RWPE1 (cell line): ENCODE measurements at regions not wholly inside any gene's neighbourhood (a gene's known extent, or its start where the extent isn't known, plus 50 kb on each side); places are given as distances from the start of the nearest gene placed in this dataset.

ENCODE experiments used
- CTCF ChIA-PET: fragments of 350-600 bp; sonication (Branson Sonifier 250); formaldehyde crosslinking; extraction: SDS; loops from one replicate; lab custom pipeline; 2021; lab: Yijun Ruan, JAX
- POLR2A ChIA-PET: fragments of 400-600 bp; formaldehyde crosslinking; extraction: SDS; loops from one replicate; lab custom pipeline; 2020; ENCODE audit warnings: antibody characterized with exemption; ENCODE audit not compliant: low non-redundant PET; lab: Yijun Ruan, JAX
- DNase-seq: peaks from one replicate; pipeline ENCODE4 v3.0.0; 2012; ENCODE audit warnings: low spot score
- H3K27ac ChIP-seq: fragments of 450-650 bp; 2 replicates; pipeline ENCODE4 v1.5.1; 2017
- CTCF ChIP-seq: fragments of 450-650 bp; conservative IDR thresholded peaks from 2 replicates; pipeline ENCODE4 v1.5.1; 2017; ENCODE audit warnings: low read depth, mild to moderate bottlenecking

GRCh38 chr22:47625531-47626427 lies 863.3 kb downstream of the TBC1D22A start:
- no peak for DNase-seq
- no peak overlapping the region for H3K27ac ChIP-seq
- ChIA-PET POLR2A (no interaction called here), CTCF (no interaction called here)
- no peak for TF ChIP-seq CTCF

DNA sequence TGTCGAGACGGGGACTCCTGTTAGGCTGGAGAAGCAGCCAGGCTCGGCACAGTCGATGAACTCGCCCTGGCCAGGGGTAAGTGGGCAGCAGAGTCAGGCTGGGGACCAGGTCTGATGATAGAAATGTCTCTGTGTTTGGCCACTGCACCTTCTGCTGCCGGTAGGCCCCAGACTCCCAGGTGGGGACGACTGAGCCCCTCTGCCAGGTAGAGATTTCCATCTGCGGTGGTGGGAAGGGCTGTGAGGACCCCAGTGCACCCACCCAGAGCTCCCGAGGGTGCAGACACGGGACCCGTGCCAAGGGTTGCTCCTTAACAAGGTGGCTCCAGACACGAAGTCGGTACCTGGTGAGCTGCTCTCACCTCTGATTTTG lies 862.5 kb downstream of the TBC1D22A start:
- ChIA-PET POLR2A (no interaction called here), CTCF (no interaction called here)
- H3K27ac ChIP-seq: no peak overlapping the region
- TF ChIP-seq CTCF: no peak
- DNase-seq: no peak

GRCh38 chr22:47624252-47625012 lies 862.0 kb downstream of the TBC1D22A start:
- H3K27ac ChIP-seq: no peak overlapping the region
- no peak for TF ChIP-seq CTCF
- DNase-seq: no peak
- POLR2A ChIA-PET: no interaction called here
- CTCF ChIA-PET: no interaction called here

- no peak overlapping the region for H3K27ac ChIP-seq
- no peak for DNase-seq
- ChIA-PET POLR2A (no interaction called here), CTCF (no interaction called here)
- no peak for TF ChIP-seq CTCF
These were observed 861.3 kb downstream of the TBC1D22A start for GRCh38 chr22:47623763-47624148.

GRCh38 chr22:47623066-47623762 lies 860.8 kb downstream of the TBC1D22A start:
- H3K27ac ChIP-seq: no peak overlapping the region
- ChIA-PET POLR2A (no interaction called here), CTCF (no interaction called here)
- DNase-seq: no peak
- TF ChIP-seq CTCF: no peak

- POLR2A ChIA-PET: no interaction called here
- no peak for TF ChIP-seq CTCF
- no peak overlapping the region for H3K27ac ChIP-seq
- CTCF ChIA-PET: no interaction called here
- no peak for DNase-seq
These were observed 860.1 kb downstream of the TBC1D22A start for GRCh38 chr22:47622541-47622940.
